H1 (cell line): ENCODE measurements at regions not wholly inside any gene's neighbourhood (a gene's known extent, or its start where the extent isn't known, plus 50 kb on each side); places are given as distances from the start of the nearest gene placed in this dataset.

Experiments used
- CTCF ChIA-PET: fragments of 300-600 bp; sonication (Branson Sonifier 250); formaldehyde crosslinking; loops from one replicate; lab custom pipeline; 2021; ENCODE audit not compliant: partially characterized antibody; lab: Charles Lee
- POLR2A ChIA-PET: fragments of 300-600 bp; sonication (Branson Sonifier 250); formaldehyde crosslinking; loops from one replicate; lab custom pipeline; 2021; ENCODE audit warnings: inconsistent platforms; ENCODE audit not compliant: partially characterized antibody; lab: Charles Lee
- DNase-seq, 2 experiments: peaks; one replicate each; pipeline versions ENCODE4 v3.0.0 to v3.0.0-alpha.2; 2010 to 2022; ENCODE audit warnings: low spot score in 2 of 2, low read depth in 1 of 2, mixed read lengths in 1 of 2
- FAIRE-seq: peaks from 2 replicates; lab custom pipeline; 2011; peaks lifted over from hg19 to GRCh38; lab: Jason Lieb, UNC
- H2AFZ ChIP-seq: 2 replicates; pipeline ENCODE4 v1.8.1; 2012; ENCODE audit warnings: low read length, inconsistent platforms
- H2AK5ac ChIP-seq: 2 replicates; pipeline ENCODE4 v1.6.1; 2013; ENCODE audit warnings: low read depth, low read length
- H2BK120ac ChIP-seq: replicated peaks from 2 replicates; pipeline ENCODE3; 2013; ENCODE audit warnings: low read depth, low read length, inconsistent platforms
- H2BK12ac ChIP-seq: 2 replicates; pipeline ENCODE4 v1.6.1; 2013; ENCODE audit warnings: low read depth, low read length
- H2BK15ac ChIP-seq: 2 replicates; pipeline ENCODE4 v1.6.1; 2013; ENCODE audit warnings: low read length
- H2BK20ac ChIP-seq: 2 replicates; pipeline ENCODE4 v1.6.1; 2013; ENCODE audit warnings: low read length
- H2BK5ac ChIP-seq: 2 replicates; pipeline ENCODE4 v1.6.1; 2013; ENCODE audit warnings: low read depth, low read length
- H3K14ac ChIP-seq: 2 replicates; pipeline ENCODE4 v1.6.1; 2013; ENCODE audit warnings: inconsistent platforms; ENCODE audit not compliant: insufficient read length
- H3K18ac ChIP-seq: 2 replicates; pipeline ENCODE4 v1.6.1; 2013; ENCODE audit warnings: low read length; ENCODE audit errors: extremely low read depth
- H3K23ac ChIP-seq: 2 replicates; pipeline ENCODE4 v1.6.1; 2013; ENCODE audit warnings: inconsistent platforms; ENCODE audit not compliant: insufficient read length
- H3K23me2 ChIP-seq: 2 replicates; pipeline ENCODE4 v1.6.1; 2013; ENCODE audit warnings: low read depth, low read length
- H3K27ac ChIP-seq: 2 replicates; pipeline ENCODE4 v1.6.1; 2011; ENCODE audit warnings: low read depth, low read length, inconsistent platforms
- H3K27me3 ChIP-seq, 4 experiments: replicated peaks in 1 of 4; 1 replicate in 1 of 4; 2 replicates in 3 of 4; pipeline versions ENCODE4 v1.6.1 to v1.8.1; 2011 to 2013; ENCODE audit warnings: low read length in 3 of 4, mild to moderate bottlenecking in 3 of 4, inconsistent platforms in 2 of 4, mixed read lengths in 2 of 4, moderate library complexity in 1 of 4; ENCODE audit not compliant: control insufficient read depth in 3 of 4, insufficient read depth in 3 of 4; ENCODE audit errors: extremely low read depth in 1 of 4
- H3K36me3 ChIP-seq, 4 experiments: 2 replicates each; pipeline versions ENCODE4 v1.6.1 to v1.8.1; 2011 to 2013; ENCODE audit warnings: mild to moderate bottlenecking in 4 of 4, low read length in 3 of 4, moderate library complexity in 2 of 4, control low read depth in 1 of 4, inconsistent platforms in 1 of 4; ENCODE audit not compliant: insufficient read depth in 4 of 4, control insufficient read depth in 2 of 4
- H3K4ac ChIP-seq: replicated peaks from 2 replicates; pipeline ENCODE3; 2013; ENCODE audit warnings: low read length, low read depth, mixed read lengths, inconsistent platforms; ENCODE audit not compliant: insufficient read length
- H3K4me1 ChIP-seq, 4 experiments: replicated peaks in 1 of 4; 1 replicate in 1 of 4; 2 replicates in 3 of 4; pipeline versions ENCODE4 v1.6.1 to v1.8.1; 2011 to 2013; ENCODE audit warnings: low read length in 3 of 4, inconsistent platforms in 2 of 4, mixed read lengths in 1 of 4; ENCODE audit not compliant: insufficient read depth in 4 of 4, control insufficient read depth in 3 of 4
- H3K4me2 ChIP-seq, 2 experiments: 2 replicates each; pipeline versions ENCODE4 v1.6.1 to v1.8.1; 2011 to 2013; ENCODE audit warnings: low read depth in 2 of 2, low read length in 2 of 2, control low read depth in 1 of 2, inconsistent platforms in 1 of 2, mild to moderate bottlenecking in 1 of 2; ENCODE audit not compliant: insufficient read depth in 1 of 2
- H3K4me3 ChIP-seq, 4 experiments: fragments of 200-600, 300-600 bp in 1 of 4; sonication (generic), shearing (Covaris generic), sonication (Bioruptor Twin) in 1 of 4; 2 replicates each; pipeline versions ENCODE4 v1.5.1 to v1.8.1; 2011 to 2016; ENCODE audit warnings: low read length in 4 of 4, low read depth in 3 of 4, control low read depth in 2 of 4, inconsistent platforms in 2 of 4, mild to moderate bottlenecking in 2 of 4, mixed read lengths in 1 of 4, moderate library complexity in 1 of 4; ENCODE audit not compliant: insufficient read depth in 2 of 4; ENCODE audit errors: extremely low read depth in 1 of 4
- H3K56ac ChIP-seq: replicated peaks from 2 replicates; pipeline ENCODE3; 2013; ENCODE audit warnings: low read depth, mild to moderate bottlenecking, mixed read lengths, low read length, inconsistent platforms; ENCODE audit not compliant: insufficient read length
- H3K79me1 ChIP-seq: 2 replicates; pipeline ENCODE4 v1.6.1; 2013; ENCODE audit warnings: low read depth, low read length, control low read depth
- H3K79me2 ChIP-seq, 2 experiments: 2 replicates each; pipeline versions ENCODE4 v1.6.1 to v1.8.1; 2012 to 2013; ENCODE audit warnings: low read length in 2 of 2, mild to moderate bottlenecking in 2 of 2, inconsistent platforms in 1 of 2; ENCODE audit not compliant: insufficient read depth in 2 of 2, control insufficient read depth in 1 of 2
- H3K9ac ChIP-seq, 4 experiments: replicated peaks in 1 of 4; 1 replicate in 1 of 4; 2 replicates in 3 of 4; pipeline versions ENCODE4 v1.6.1 to v1.8.1; 2011 to 2013; ENCODE audit warnings: low read depth in 3 of 4, low read length in 3 of 4, control low read depth in 2 of 4, mild to moderate bottlenecking in 2 of 4, moderate library complexity in 2 of 4, inconsistent platforms in 1 of 4; ENCODE audit errors: extremely low read depth in 1 of 4
- H3K9me3 ChIP-seq, 2 experiments: 2 replicates each; pipeline versions ENCODE4 v1.6.1 to v1.8.1; 2012 to 2013; ENCODE audit warnings: mild to moderate bottlenecking in 2 of 2, moderate library complexity in 2 of 2, control low read depth in 1 of 2, inconsistent platforms in 1 of 2, low read depth in 1 of 2, low read length in 1 of 2, mixed read lengths in 1 of 2; ENCODE audit not compliant: insufficient read depth in 2 of 2
- H4K20me1 ChIP-seq, 2 experiments: replicated peaks in 1 of 2; 2 replicates each; pipeline versions ENCODE3 to v1.8.1; 2011 to 2013; ENCODE audit warnings: inconsistent platforms in 2 of 2, low read length in 2 of 2, mild to moderate bottlenecking in 1 of 2; ENCODE audit not compliant: insufficient read depth in 2 of 2, control insufficient read depth in 1 of 2
- H4K5ac ChIP-seq: 2 replicates; pipeline ENCODE4 v1.6.1; 2013; ENCODE audit warnings: low read length, low read depth, mixed read lengths, inconsistent platforms; ENCODE audit not compliant: insufficient read length
- H4K8ac ChIP-seq: 2 replicates; pipeline ENCODE4 v1.8.0; 2013; ENCODE audit warnings: mild to moderate bottlenecking, moderate library complexity, low read length, inconsistent platforms; ENCODE audit not compliant: insufficient read depth; ENCODE audit errors: extremely low read depth
- H4K91ac ChIP-seq: replicated peaks from 2 replicates; pipeline ENCODE3; 2013; ENCODE audit warnings: low read length, mixed read lengths, inconsistent platforms; ENCODE audit not compliant: insufficient read length
- CBX5 ChIP-seq: fragments of 300-800, 300-1000 bp; sonication (generic); IDR thresholded peaks from 2 replicates; pipeline ENCODE4 v1.7.1; 2016; ENCODE audit warnings: antibody characterized with exemption, low read length, low read depth
- CBX8 ChIP-seq: fragments of 300-800, 300-1000 bp; sonication (generic); IDR thresholded peaks from 2 replicates; pipeline ENCODE4 v1.7.1; 2016; ENCODE audit warnings: low read depth, low read length, borderline replicate concordance
- NANOG ChIP-seq: IDR thresholded peaks from 2 replicates; pipeline ENCODE4 v1.6.1; 2011; ENCODE audit warnings: low read length, low read depth, mild to moderate bottlenecking, inconsistent platforms; ENCODE audit not compliant: insufficient read depth, poor library complexity, severe bottlenecking
- RAD21 ChIP-seq, 2 experiments: IDR thresholded peaks in 1 of 2; conservative IDR thresholded peaks in 1 of 2; 2 replicates each; pipeline ENCODE4 v1.6.1; 2011; ENCODE audit warnings: low read depth in 2 of 2, low read length in 2 of 2, improper control_type of control experiment in 1 of 2, inconsistent platforms in 1 of 2, mild to moderate bottlenecking in 1 of 2, moderate library complexity in 1 of 2
- RXRA ChIP-seq: IDR thresholded peaks from 2 replicates; pipeline ENCODE4 v1.6.1; 2011; ENCODE audit warnings: low read depth, mild to moderate bottlenecking, low read length, moderate library complexity; ENCODE audit not compliant: insufficient read depth
- TBP ChIP-seq: IDR thresholded peaks from 2 replicates; pipeline ENCODE4 v1.6.1; 2011; ENCODE audit warnings: low read depth, low read length, improper control_type of control experiment
- WGBS, 2 experiments: shearing (Covaris generic) in 1 of 2; methylation state at CpG; one replicate each; pipeline versions ENCODE4 v1.1.6 to v1.1.7; 2013 to 2015; ENCODE audit warnings: low lambda C conversion rate in 2 of 2, mixed read lengths in 2 of 2, inconsistent platforms in 1 of 2, low coverage in 1 of 2, missing lambda C conversion rate in 1 of 2; ENCODE audit not compliant: insufficient replicate concordance in 2 of 2, insufficient coverage in 1 of 2, insufficient read length in 1 of 2; ENCODE audit errors: extremely low coverage in 1 of 2, missing lambda C conversion rate in 1 of 2; 5-methylcytosine and 5-hydroxymethylcytosine counted together

DNA sequence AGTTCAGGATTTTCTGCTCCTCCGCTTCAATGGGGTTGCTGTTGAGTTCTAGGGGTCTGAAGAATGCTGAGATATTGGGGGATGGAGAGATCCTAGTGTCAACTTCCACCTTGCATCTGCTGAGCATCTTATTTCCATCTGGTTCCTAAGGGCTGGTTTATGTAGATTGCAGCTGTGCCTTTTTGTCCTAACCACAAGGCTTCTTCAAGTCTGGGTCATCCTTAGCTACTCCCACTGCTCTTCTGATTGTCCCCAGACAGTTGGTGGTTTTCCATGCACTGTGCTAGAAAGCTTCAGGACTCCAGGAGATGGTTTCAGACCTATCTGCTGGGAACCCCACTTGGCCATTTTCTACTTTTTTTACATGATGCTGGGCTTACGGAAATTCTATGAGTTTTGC is 125.0 kb downstream of the IL20RB start:
- Histone ChIP-seq H3K4ac (no peak overlapping the region), H3K27me3 (no peaks in the 10 kb centered on the region), H3K14ac (no peak overlapping the region), H3K79me1 (no peaks in the 10 kb centered on the region), H3K23ac (no peak overlapping the region), H2BK12ac (no peak overlapping the region), H3K4me1 (no peaks in the 10 kb centered on the region), H3K9ac (no peak overlapping the region), H2BK120ac (no peak overlapping the region), H4K91ac (no peak overlapping the region), H2BK15ac (no peak overlapping the region), H2AK5ac (no peak overlapping the region), H2BK20ac (no peak overlapping the region), H3K4me3 (no peak overlapping the region), H3K79me2 (no peaks in the 10 kb centered on the region), H3K27ac (no peak overlapping the region), H2BK5ac (no peak overlapping the region), H3K9me3 (no peaks in the 10 kb centered on the region), H3K18ac (no peak overlapping the region), H3K23me2 (no peaks in the 10 kb centered on the region; the same call in 1 of the 2 replicates), H4K8ac (no peak overlapping the region), H4K20me1 (no peaks in the 10 kb centered on the region), H3K56ac (no peak overlapping the region), H2AFZ (no peak overlapping the region), H3K4me2 (no peak overlapping the region), H3K36me3 (no peaks in the 10 kb centered on the region), H4K5ac (no peak overlapping the region)
- POLR2A ChIA-PET = interaction anchor here (1.3 kb wide), 1 partner anchor 10 kb away, joined by 3 read pairs; no protein-coding TSS in a partner anchor
- WGBS, 2 experiments = 94% methylated on average over 2 of the region's 2 CpGs; no CpG with 5 or more reads in 1 of the 2 experiments
- DNase-seq (no peak), FAIRE-seq (no peak)
- CTCF ChIA-PET = interaction anchor here (1.0 to 1.7 kb wide), 2 partner anchors 28 to 93 kb away, joined by 3 to 8 read pairs; no protein-coding TSS in a partner anchor
- TF ChIP-seq TBP = no peak
- TF ChIP-seq RAD21 (IDR thresholded peaks at IDR 0.05 in 1 of 2, conservative IDR thresholded peaks at IDR 0.05 in 1 of 2; ENCODE audit: low read depth in 2 of 2, low read length in 2 of 2) = no peak
- no peak for TF ChIP-seq CBX8
- TF ChIP-seq CBX5 = no peak
- no peak for TF ChIP-seq RXRA
- TF ChIP-seq NANOG = no peak
